Neuronal stem cell (in vitro differentiated cells): ENCODE measurements at regions not wholly inside any gene's neighbourhood (a gene's known extent, or its start where the extent isn't known, plus 50 kb on each side); places are given as distances from the start of the nearest gene placed in this dataset.

Source experiments
- DNase-seq: peaks from one replicate; pipeline ENCODE4 v3.0.0-alpha.2; 2013; ENCODE audit warnings: low spot score
- H2AFZ ChIP-seq: one replicate; pipeline ENCODE4 v1.6.1; 2013; ENCODE audit warnings: mild to moderate bottlenecking, low read length, inconsistent platforms
- H2AK5ac ChIP-seq: 2 replicates; pipeline ENCODE4 v1.6.1; 2013; ENCODE audit warnings: low read depth, mild to moderate bottlenecking, inconsistent platforms, low read length, moderate library complexity, mixed read lengths
- H2BK120ac ChIP-seq: 2 replicates; pipeline ENCODE4 v1.6.1; 2013; ENCODE audit warnings: low read depth, mild to moderate bottlenecking, inconsistent platforms, low read length, moderate library complexity, mixed read lengths
- H2BK12ac ChIP-seq: one replicate; pipeline ENCODE4 v1.6.1; 2013; ENCODE audit warnings: low read length, inconsistent platforms
- H2BK15ac ChIP-seq: 2 replicates; pipeline ENCODE4 v1.6.1; 2013; ENCODE audit warnings: mild to moderate bottlenecking, low read length, inconsistent platforms, mixed read lengths
- H2BK5ac ChIP-seq: one replicate; pipeline ENCODE4 v1.6.1; 2013; ENCODE audit warnings: inconsistent platforms, mild to moderate bottlenecking, low read length, moderate library complexity
- H3K14ac ChIP-seq: one replicate; pipeline ENCODE4 v1.6.1; 2013; ENCODE audit warnings: low read length, inconsistent platforms
- H3K18ac ChIP-seq: 2 replicates; pipeline ENCODE4 v1.6.1; 2013; ENCODE audit warnings: low read length, inconsistent platforms
- H3K23ac ChIP-seq: 2 replicates; pipeline ENCODE4 v1.6.1; 2013; ENCODE audit warnings: low read depth, mild to moderate bottlenecking, mixed read lengths, low read length, inconsistent platforms; ENCODE audit not compliant: poor library complexity
- H3K27ac ChIP-seq: replicated peaks from 3 replicates; pipeline ENCODE4 v1.5.1; 2013; ENCODE audit warnings: low read length, inconsistent platforms
- H3K27me3 ChIP-seq, 3 experiments: 2 replicates each; pipeline ENCODE4 v1.6.1; 2013; ENCODE audit warnings: low read length in 3 of 3, mild to moderate bottlenecking in 2 of 3, inconsistent platforms in 1 of 3, low read depth in 1 of 3, mixed read lengths in 1 of 3, moderate library complexity in 1 of 3; ENCODE audit not compliant: control insufficient read depth in 3 of 3, insufficient read depth in 3 of 3
- H3K36me3 ChIP-seq, 2 donors: replicated peaks in 1 of 2; 2 replicates each; pipeline ENCODE4 v1.6.1; 2013; ENCODE audit warnings: low read length in 2 of 2; ENCODE audit not compliant: control insufficient read depth in 2 of 2, insufficient read depth in 2 of 2
- H3K4ac ChIP-seq: 2 replicates; pipeline ENCODE4 v1.6.1; 2013; ENCODE audit warnings: inconsistent platforms, mild to moderate bottlenecking, low read length, moderate library complexity
- H3K4me1 ChIP-seq, 2 donors: 1 replicate in 1 of 2; 2 replicates in 1 of 2; pipeline ENCODE4 v1.6.1; 2013; ENCODE audit warnings: low read length in 2 of 2, low read depth in 1 of 2; ENCODE audit not compliant: control insufficient read depth in 2 of 2, insufficient read depth in 1 of 2
- H3K4me2 ChIP-seq: one replicate; pipeline ENCODE4 v1.6.1; 2013; ENCODE audit warnings: mild to moderate bottlenecking, low read length, inconsistent platforms; ENCODE audit not compliant: insufficient read depth, poor library complexity, severe bottlenecking
- H3K4me3 ChIP-seq, 2 donors: 2 replicates each; pipeline ENCODE4 v1.5.1; 2013; ENCODE audit warnings: low read length in 2 of 2, mild to moderate bottlenecking in 2 of 2, inconsistent platforms in 1 of 2, moderate library complexity in 1 of 2
- H3K79me1 ChIP-seq: one replicate; pipeline ENCODE4 v1.6.1; 2013; ENCODE audit warnings: low read depth, mild to moderate bottlenecking, inconsistent platforms, low read length, moderate library complexity
- H3K9ac ChIP-seq: one replicate; pipeline ENCODE4 v1.6.1; 2013; ENCODE audit warnings: mild to moderate bottlenecking, low read depth, low read length, inconsistent platforms; ENCODE audit not compliant: poor library complexity
- H3K9me3 ChIP-seq, 2 donors: replicated peaks in 1 of 2; 2 replicates each; pipeline versions ENCODE3 to v1.6.1; 2013; ENCODE audit warnings: low read length in 2 of 2, mild to moderate bottlenecking in 2 of 2, inconsistent platforms in 1 of 2, low read depth in 1 of 2, mixed read lengths in 1 of 2, moderate library complexity in 1 of 2; ENCODE audit not compliant: control insufficient read depth in 2 of 2, insufficient read depth in 1 of 2
- H4K8ac ChIP-seq: one replicate; pipeline ENCODE4 v1.6.1; 2013; ENCODE audit warnings: low read depth, mild to moderate bottlenecking, inconsistent platforms, low read length, moderate library complexity
- H4K91ac ChIP-seq: one replicate; pipeline ENCODE4 v1.6.1; 2013; ENCODE audit warnings: low read length, low read depth, mild to moderate bottlenecking, inconsistent platforms; ENCODE audit not compliant: poor library complexity
- WGBS, 2 donors: extraction: QIAGEN DNeasy Blood & Tissue Kit; methylation state at CpG; one replicate each; pipeline ENCODE4 v1.1.7; 2013; ENCODE audit warnings: missing lambda C conversion rate in 2 of 2, mixed read lengths in 1 of 2; ENCODE audit not compliant: insufficient read length in 2 of 2, insufficient replicate concordance in 1 of 2; ENCODE audit errors: extremely low coverage in 2 of 2; 5-methylcytosine and 5-hydroxymethylcytosine counted together

DNA sequence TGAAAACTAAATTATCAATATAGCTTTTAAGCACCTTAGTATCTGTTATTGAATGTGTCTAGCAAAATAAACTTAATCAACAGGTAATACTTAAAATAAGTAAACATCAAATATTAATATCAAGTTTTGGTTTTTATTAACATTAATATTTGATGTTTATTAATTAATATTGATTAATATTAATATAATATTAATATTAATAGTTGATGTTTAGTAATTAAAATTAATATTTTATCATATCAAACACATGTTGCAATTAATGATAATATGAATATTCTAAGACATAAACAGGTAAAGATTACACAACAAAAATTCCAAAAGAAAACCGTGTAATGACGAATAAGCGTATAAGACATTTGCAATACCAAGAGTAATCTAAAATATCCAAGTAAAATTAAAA lies 222.8 kb upstream of the PRR20A start:
- Histone ChIP-seq H3K4me2 (no peak overlapping the region), H2BK5ac (no peak overlapping the region), H3K9me3 (no peaks in the 10 kb centered on the region), H2AK5ac (no peak overlapping the region), H2AFZ (no peak overlapping the region), H4K91ac (no peak overlapping the region), H3K36me3 (no peaks in the 10 kb centered on the region), H3K18ac (no peak overlapping the region), H3K27me3 (no peaks in the 10 kb centered on the region), H3K14ac (no peak overlapping the region), H2BK120ac (no peak overlapping the region), H3K4me1 (no peaks in the 10 kb centered on the region), H3K4ac (no peak overlapping the region), H2BK15ac (no peak overlapping the region), H4K8ac (no peak overlapping the region), H2BK12ac (no peak overlapping the region), H3K79me1 (no peaks in the 10 kb centered on the region), H3K4me3 (no peak overlapping the region), H3K27ac (no peak overlapping the region), H3K23ac (no peak overlapping the region), H3K9ac (no peak overlapping the region)
- WGBS, 2 donors = no CpG with 5 or more reads among the region's 3 CpGs
- DNase-seq = no peak

- Histone ChIP-seq H4K91ac (no peak overlapping the region), H3K27me3 (no peaks in the 10 kb centered on the region), H3K4me3 (no peak overlapping the region), H3K9ac (no peak overlapping the region), H2BK12ac (no peak overlapping the region), H3K79me1 (no peaks in the 10 kb centered on the region), H2AFZ (no peak overlapping the region), H2BK15ac (no peak overlapping the region), H2BK120ac (no peak overlapping the region), H3K9me3 (no peaks in the 10 kb centered on the region), H3K27ac (no peak overlapping the region), H3K4ac (no peak overlapping the region), H3K18ac (no peak overlapping the region), H3K14ac (no peak overlapping the region), H4K8ac (no peak overlapping the region), H2AK5ac (no peak overlapping the region), H3K36me3 (no peaks in the 10 kb centered on the region), H3K4me2 (no peak overlapping the region), H3K4me1 (no peaks in the 10 kb centered on the region), H2BK5ac (no peak overlapping the region), H3K23ac (no peak overlapping the region)
- DNase-seq = no peak
- no CpG with 5 or more reads among the region's 2 CpGs for WGBS, 2 donors
Measured at GRCh38 chr13:56923626-56924140, 217.0 kb upstream of the PRR20A start.

GRCh38 chr13:56924401-56924800 lies 216.3 kb upstream of the PRR20A start:
- H3K23ac ChIP-seq = no peak overlapping the region
- no peak overlapping the region for H2BK120ac ChIP-seq
- H3K4me2 ChIP-seq = no peak overlapping the region
- H3K14ac ChIP-seq = no peak overlapping the region
- no peak overlapping the region for H3K27ac ChIP-seq
- H3K79me1 ChIP-seq = no peaks in the 10 kb centered on the region
- no peak overlapping the region for H4K8ac ChIP-seq
- H2BK12ac ChIP-seq = no peak overlapping the region
- no peak overlapping the region for H2BK15ac ChIP-seq
- DNase-seq = no peak
- H3K4me1 ChIP-seq = no peaks in the 10 kb centered on the region
- no peak overlapping the region for H2AFZ ChIP-seq
- no peak overlapping the region for H4K91ac ChIP-seq
- no peak overlapping the region for H3K4me3 ChIP-seq
- no CpG with 5 or more reads among the region's 2 CpGs for WGBS, 2 donors
- H3K4ac ChIP-seq = no peak overlapping the region
- H3K27me3 ChIP-seq = no peaks in the 10 kb centered on the region
- no peaks in the 10 kb centered on the region for H3K9me3 ChIP-seq
- H3K36me3 ChIP-seq = no peaks in the 10 kb centered on the region
- H2AK5ac ChIP-seq = no peak overlapping the region
- H3K18ac ChIP-seq = no peak overlapping the region
- H2BK5ac ChIP-seq = no peak overlapping the region
- H3K9ac ChIP-seq = no peak overlapping the region

DNA sequence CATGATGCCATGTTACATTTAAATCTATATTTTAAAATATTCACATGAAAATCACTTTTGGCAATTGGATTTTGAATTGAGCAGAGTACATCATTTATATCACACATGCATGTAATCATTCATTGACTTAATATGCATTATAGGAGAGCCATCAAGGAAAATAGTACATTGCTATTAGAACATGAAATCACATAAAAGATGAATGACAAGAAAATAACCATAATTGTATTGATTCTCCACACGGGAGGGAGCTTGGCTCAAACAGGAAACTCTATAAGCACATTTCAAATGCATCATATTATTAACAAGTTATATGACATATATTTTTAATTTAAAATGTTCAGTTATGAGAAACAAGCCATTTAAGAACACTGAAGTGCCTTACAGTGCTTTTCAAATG lies 208.6 kb upstream of the PRR20A start:
- DNase-seq = no peak
- no peak overlapping the region for H3K18ac ChIP-seq
- H3K9ac ChIP-seq = no peak overlapping the region
- H2AFZ ChIP-seq = no peak overlapping the region
- no peak overlapping the region for H2BK12ac ChIP-seq
- H3K9me3 ChIP-seq = no peaks in the 10 kb centered on the region
- H3K4ac ChIP-seq = no peak overlapping the region
- no peak overlapping the region for H4K8ac ChIP-seq
- no peak overlapping the region for H3K4me3 ChIP-seq
- H3K79me1 ChIP-seq = no peaks in the 10 kb centered on the region
- H4K91ac ChIP-seq = no peak overlapping the region
- no peak overlapping the region for H2BK120ac ChIP-seq
- H2BK5ac ChIP-seq = no peak overlapping the region
- H3K27ac ChIP-seq = no peak overlapping the region
- H2AK5ac ChIP-seq = no peak overlapping the region
- WGBS, 2 donors = no CpG with 5 or more reads among the region's 1 CpG
- H3K23ac ChIP-seq = no peak overlapping the region
- no peaks in the 10 kb centered on the region for H3K4me1 ChIP-seq
- H3K36me3 ChIP-seq = no peaks in the 10 kb centered on the region
- no peak overlapping the region for H2BK15ac ChIP-seq
- no peaks in the 10 kb centered on the region for H3K27me3 ChIP-seq
- no peak overlapping the region for H3K4me2 ChIP-seq
- no peak overlapping the region for H3K14ac ChIP-seq
